HEK293 (cell line): ENCODE measurements at regions not wholly inside any gene's neighbourhood (a gene's known extent, or its start where the extent isn't known, plus 50 kb on each side); places are given as distances from the start of the nearest gene placed in this dataset.

Source experiments
- SCRT2 ChIP-seq: fragments of 450-650 bp; formaldehyde crosslinking; IDR thresholded peaks from 2 replicates; pipeline ENCODE4 v1.5.1; 2016; ENCODE audit warnings: missing biosample characterization, missing genetic modification characterization
- ZNF239 ChIP-seq: fragments of 450-650 bp; formaldehyde crosslinking; IDR thresholded peaks from 2 replicates; pipeline ENCODE4 v1.5.1; 2016; ENCODE audit warnings: missing biosample characterization, missing genetic modification characterization
- ZNF311 ChIP-seq: fragments of 450-650 bp; formaldehyde crosslinking; IDR thresholded peaks from 2 replicates; pipeline ENCODE4 v1.5.1; 2017; ENCODE audit warnings: missing biosample characterization, missing genetic modification characterization, borderline replicate concordance
- ZNF366 ChIP-seq: fragments of 450-650 bp; formaldehyde crosslinking; conservative IDR thresholded peaks from 2 replicates; pipeline ENCODE4 v1.5.1; 2016; ENCODE audit warnings: missing biosample characterization, missing genetic modification characterization
- ZNF416 ChIP-seq: fragments of 450-650 bp; formaldehyde crosslinking; IDR thresholded peaks from 2 replicates; pipeline ENCODE4 v1.5.1; 2016; ENCODE audit warnings: missing biosample characterization, missing genetic modification characterization
- ZNF76 ChIP-seq: fragments of 450-650 bp; formaldehyde crosslinking; IDR thresholded peaks from 2 replicates; pipeline ENCODE4; 2016; ENCODE audit warnings: low read depth, missing biosample characterization, missing genetic modification characterization, borderline replicate concordance
- ZNF785 ChIP-seq: fragments of 450-650 bp; formaldehyde crosslinking; IDR thresholded peaks from 2 replicates; pipeline ENCODE4 v1.5.1; 2016; ENCODE audit warnings: missing biosample characterization, missing genetic modification characterization
- TF ChIP-seq, protein P1 (sequence below): fragments of 450-650 bp; IDR thresholded peaks from 2 replicates; pipeline ENCODE4 v1.5.1; 2018; ENCODE audit warnings: missing biosample characterization, missing genetic modification characterization
- TF ChIP-seq, protein P2 (sequence below): fragments of 450-650 bp; formaldehyde crosslinking; IDR thresholded peaks from 2 replicates; pipeline ENCODE4 v1.5.1; 2016; ENCODE audit warnings: missing biosample characterization, missing genetic modification characterization
- TF ChIP-seq, protein P3 (sequence below): fragments of 450-650 bp; formaldehyde crosslinking; IDR thresholded peaks from 2 replicates; pipeline ENCODE4 v1.5.1; 2016; ENCODE audit warnings: missing biosample characterization, missing genetic modification characterization, borderline replicate concordance

GRCh38 chr5:2310946-2311345, 428.2 kb upstream of the IRX4 start:
- TF ChIP-seq, protein P1, sequence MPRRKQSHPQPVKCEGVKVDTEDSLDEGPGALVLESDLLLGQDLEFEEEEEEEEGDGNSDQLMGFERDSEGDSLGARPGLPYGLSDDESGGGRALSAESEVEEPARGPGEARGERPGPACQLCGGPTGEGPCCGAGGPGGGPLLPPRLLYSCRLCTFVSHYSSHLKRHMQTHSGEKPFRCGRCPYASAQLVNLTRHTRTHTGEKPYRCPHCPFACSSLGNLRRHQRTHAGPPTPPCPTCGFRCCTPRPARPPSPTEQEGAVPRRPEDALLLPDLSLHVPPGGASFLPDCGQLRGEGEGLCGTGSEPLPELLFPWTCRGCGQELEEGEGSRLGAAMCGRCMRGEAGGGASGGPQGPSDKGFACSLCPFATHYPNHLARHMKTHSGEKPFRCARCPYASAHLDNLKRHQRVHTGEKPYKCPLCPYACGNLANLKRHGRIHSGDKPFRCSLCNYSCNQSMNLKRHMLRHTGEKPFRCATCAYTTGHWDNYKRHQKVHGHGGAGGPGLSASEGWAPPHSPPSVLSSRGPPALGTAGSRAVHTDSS (tag by site-specific recombination): no peak
- TF ChIP-seq SCRT2 (tag by site-specific recombination): no peak
- no peak for TF ChIP-seq ZNF366 (tag by site-specific recombination)
- TF ChIP-seq, protein P2, sequence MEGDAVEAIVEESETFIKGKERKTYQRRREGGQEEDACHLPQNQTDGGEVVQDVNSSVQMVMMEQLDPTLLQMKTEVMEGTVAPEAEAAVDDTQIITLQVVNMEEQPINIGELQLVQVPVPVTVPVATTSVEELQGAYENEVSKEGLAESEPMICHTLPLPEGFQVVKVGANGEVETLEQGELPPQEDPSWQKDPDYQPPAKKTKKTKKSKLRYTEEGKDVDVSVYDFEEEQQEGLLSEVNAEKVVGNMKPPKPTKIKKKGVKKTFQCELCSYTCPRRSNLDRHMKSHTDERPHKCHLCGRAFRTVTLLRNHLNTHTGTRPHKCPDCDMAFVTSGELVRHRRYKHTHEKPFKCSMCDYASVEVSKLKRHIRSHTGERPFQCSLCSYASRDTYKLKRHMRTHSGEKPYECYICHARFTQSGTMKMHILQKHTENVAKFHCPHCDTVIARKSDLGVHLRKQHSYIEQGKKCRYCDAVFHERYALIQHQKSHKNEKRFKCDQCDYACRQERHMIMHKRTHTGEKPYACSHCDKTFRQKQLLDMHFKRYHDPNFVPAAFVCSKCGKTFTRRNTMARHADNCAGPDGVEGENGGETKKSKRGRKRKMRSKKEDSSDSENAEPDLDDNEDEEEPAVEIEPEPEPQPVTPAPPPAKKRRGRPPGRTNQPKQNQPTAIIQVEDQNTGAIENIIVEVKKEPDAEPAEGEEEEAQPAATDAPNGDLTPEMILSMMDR (tag by site-specific recombination): no peak
- no peak for TF ChIP-seq ZNF785 (tag by site-specific recombination)
- no peak for TF ChIP-seq ZNF76 (tag by site-specific recombination)
- no peak for TF ChIP-seq ZNF239 (tag by site-specific recombination)
- no peak for TF ChIP-seq ZNF416
- TF ChIP-seq ZNF311 (tag by site-specific recombination): no peak
- TF ChIP-seq, protein P3, sequence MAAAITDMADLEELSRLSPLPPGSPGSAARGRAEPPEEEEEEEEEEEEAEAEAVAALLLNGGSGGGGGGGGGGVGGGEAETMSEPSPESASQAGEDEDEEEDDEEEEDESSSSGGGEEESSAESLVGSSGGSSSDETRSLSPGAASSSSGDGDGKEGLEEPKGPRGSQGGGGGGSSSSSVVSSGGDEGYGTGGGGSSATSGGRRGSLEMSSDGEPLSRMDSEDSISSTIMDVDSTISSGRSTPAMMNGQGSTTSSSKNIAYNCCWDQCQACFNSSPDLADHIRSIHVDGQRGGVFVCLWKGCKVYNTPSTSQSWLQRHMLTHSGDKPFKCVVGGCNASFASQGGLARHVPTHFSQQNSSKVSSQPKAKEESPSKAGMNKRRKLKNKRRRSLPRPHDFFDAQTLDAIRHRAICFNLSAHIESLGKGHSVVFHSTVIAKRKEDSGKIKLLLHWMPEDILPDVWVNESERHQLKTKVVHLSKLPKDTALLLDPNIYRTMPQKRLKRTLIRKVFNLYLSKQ: no peak
